HG02571 (cell line): ENCODE measurements at regions not wholly inside any gene's neighbourhood (a gene's known extent, or its start where the extent isn't known, plus 50 kb on each side); places are given as distances from the start of the nearest gene placed in this dataset.
"Not testable (repeated sequence)": the region's sequence is repeated elsewhere in the genome, so short reads cannot be mapped to it uniquely, and the experiment has no call there.

ENCODE experiments used
- ATAC-seq: cut with Tn5 transposase; IDR thresholded peaks from one replicate; pipeline ENCODE4 v1.9.1; 2021; ENCODE audit warnings: mild to moderate bottlenecking, moderate library complexity; ENCODE audit not compliant: unreplicated experiment

- no peak for ATAC-seq
Measured at GRCh38 chr20:11162026-11162775, 488.4 kb upstream of the JAG1 start.

- no peak for ATAC-seq
Measured at GRCh38 chr20:11165789-11166188, 492.0 kb upstream of the JAG1 start.

GRCh38 chr20:11166712-11167111 lies 492.9 kb upstream of the JAG1 start:
- ATAC-seq: no peak

GRCh38 chr20:11168026-11168425 lies 494.2 kb upstream of the JAG1 start:
- ATAC-seq: no peak

- no peak for ATAC-seq
Measured at GRCh38 chr20:11170025-11170424, 496.2 kb upstream of the JAG1 start.

- no peak for ATAC-seq
Measured at GRCh38 chr20:11170565-11170964, 496.8 kb upstream of the JAG1 start.

GRCh38 chr20:11172881-11173280 lies 499.1 kb upstream of the JAG1 start:
- no peak for ATAC-seq

GRCh38 chr20:11173916-11174315 lies 500.1 kb upstream of the JAG1 start:
- no peak for ATAC-seq

GRCh38 chr20:11174861-11175260 lies 501.1 kb upstream of the JAG1 start:
- no peak for ATAC-seq

- no peak for ATAC-seq
Measured at GRCh38 chr20:11176431-11176830, 502.6 kb upstream of the JAG1 start.

- no peak for ATAC-seq
Measured at GRCh38 chr20:11178946-11179654, 505.3 kb upstream of the JAG1 start.

- ATAC-seq: no peak
Measured at GRCh38 chr20:11180186-11180585, 506.4 kb upstream of the JAG1 start.

GRCh38 chr20:11181129-11181528 lies 507.3 kb upstream of the JAG1 start:
- ATAC-seq: not testable (repeated sequence)

GRCh38 chr20:11181966-11182365 lies 508.2 kb upstream of the JAG1 start:
- ATAC-seq: no peak

GRCh38 chr20:11182720-11183119 lies 508.9 kb upstream of the JAG1 start:
- no peak for ATAC-seq

- ATAC-seq: no peak
Measured at GRCh38 chr20:11186301-11187008, 512.7 kb upstream of the JAG1 start.

- ATAC-seq: no peak
Measured at GRCh38 chr20:11188843-11189603, 515.2 kb upstream of the JAG1 start.

- no peak for ATAC-seq
Measured at GRCh38 chr20:11190741-11191140, 516.9 kb upstream of the JAG1 start.

GRCh38 chr20:11192106-11192505 lies 518.3 kb upstream of the JAG1 start:
- ATAC-seq: no peak

- ATAC-seq: no peak
Measured at GRCh38 chr20:11193241-11193640, 519.4 kb upstream of the JAG1 start.

GRCh38 chr20:11195169-11195568 lies 521.4 kb upstream of the JAG1 start:
- ATAC-seq: no peak
